Osteocyte (in vitro differentiated cells): ENCODE measurements at regions not wholly inside any gene's neighbourhood (a gene's known extent, or its start where the extent isn't known, plus 50 kb on each side); places are given as distances from the start of the nearest gene placed in this dataset.

Source experiments
- DNase-seq: peaks from one replicate; pipeline ENCODE4 v3.0.0; 2021; ENCODE audit warnings: mixed read lengths; ENCODE audit not compliant: unreplicated experiment; ENCODE audit errors: extremely low spot score
- H3K27ac Mint-ChIP-seq: one replicate; pipeline ENCODE4 v1.8.0; 2021; ENCODE audit warnings: mild to moderate bottlenecking, mixed read lengths; ENCODE audit not compliant: unreplicated experiment
- H3K27me3 Mint-ChIP-seq: one replicate; pipeline ENCODE4 v1.8.0; 2021; ENCODE audit warnings: mixed read lengths; ENCODE audit not compliant: unreplicated experiment
- H3K36me3 Mint-ChIP-seq: one replicate; pipeline ENCODE4 v1.8.0; 2021; ENCODE audit warnings: mixed read lengths; ENCODE audit not compliant: unreplicated experiment
- H3K4me1 Mint-ChIP-seq: one replicate; pipeline ENCODE4 v1.8.0; 2021; ENCODE audit warnings: mixed read lengths; ENCODE audit not compliant: unreplicated experiment
- H3K4me3 Mint-ChIP-seq: one replicate; pipeline ENCODE4 v1.8.0; 2021; ENCODE audit warnings: mild to moderate bottlenecking, moderate library complexity, mixed read lengths; ENCODE audit not compliant: unreplicated experiment
- H3K9me3 Mint-ChIP-seq: one replicate; pipeline ENCODE4 v1.8.0; 2021; ENCODE audit warnings: mixed read lengths; ENCODE audit not compliant: unreplicated experiment
- TF ChIP-seq, protein P1 (sequence below): fragments of 200-600 bp; sonication (generic); IDR thresholded peaks from 2 replicates; pipeline ENCODE4 v1.5.0; 2021; ENCODE audit warnings: antibody characterized with exemption, mild to moderate bottlenecking, moderate library complexity

DNA sequence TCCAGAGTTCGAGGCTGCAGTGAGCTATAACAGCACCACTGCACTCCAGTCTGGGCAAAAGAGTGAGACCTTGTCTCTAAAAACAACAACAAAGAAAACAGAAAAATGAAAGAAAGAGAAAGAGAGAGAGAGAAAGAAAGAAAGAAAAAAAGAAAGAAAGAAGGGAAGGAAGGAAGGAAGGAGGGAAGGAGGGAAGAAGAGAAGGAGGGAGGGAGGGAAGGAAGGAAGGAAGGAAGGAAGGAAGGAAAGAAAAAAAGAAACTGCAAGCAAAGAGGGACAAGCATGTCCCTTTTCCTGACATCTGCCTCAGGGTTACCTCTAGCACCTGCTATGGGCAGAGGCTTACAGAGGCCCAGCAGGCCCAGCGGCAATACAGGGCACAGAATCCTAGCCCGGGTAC lies 475.0 kb downstream of the MIAT start:
- Mint-ChIP-seq H3K27me3 (no peaks in the 10 kb centered on the region), H3K36me3 (no peaks in the 10 kb centered on the region), H3K9me3 (peaks cover 8% of the 10 kb centered on the region), H3K4me3 (no peak overlapping the region), H3K27ac (peak overlapping the region; percentile 36), H3K4me1 (peaks cover 75% of the 10 kb centered on the region)
- TF ChIP-seq, protein P1, sequence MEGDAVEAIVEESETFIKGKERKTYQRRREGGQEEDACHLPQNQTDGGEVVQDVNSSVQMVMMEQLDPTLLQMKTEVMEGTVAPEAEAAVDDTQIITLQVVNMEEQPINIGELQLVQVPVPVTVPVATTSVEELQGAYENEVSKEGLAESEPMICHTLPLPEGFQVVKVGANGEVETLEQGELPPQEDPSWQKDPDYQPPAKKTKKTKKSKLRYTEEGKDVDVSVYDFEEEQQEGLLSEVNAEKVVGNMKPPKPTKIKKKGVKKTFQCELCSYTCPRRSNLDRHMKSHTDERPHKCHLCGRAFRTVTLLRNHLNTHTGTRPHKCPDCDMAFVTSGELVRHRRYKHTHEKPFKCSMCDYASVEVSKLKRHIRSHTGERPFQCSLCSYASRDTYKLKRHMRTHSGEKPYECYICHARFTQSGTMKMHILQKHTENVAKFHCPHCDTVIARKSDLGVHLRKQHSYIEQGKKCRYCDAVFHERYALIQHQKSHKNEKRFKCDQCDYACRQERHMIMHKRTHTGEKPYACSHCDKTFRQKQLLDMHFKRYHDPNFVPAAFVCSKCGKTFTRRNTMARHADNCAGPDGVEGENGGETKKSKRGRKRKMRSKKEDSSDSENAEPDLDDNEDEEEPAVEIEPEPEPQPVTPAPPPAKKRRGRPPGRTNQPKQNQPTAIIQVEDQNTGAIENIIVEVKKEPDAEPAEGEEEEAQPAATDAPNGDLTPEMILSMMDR: no peak
- no peak for DNase-seq

DNA sequence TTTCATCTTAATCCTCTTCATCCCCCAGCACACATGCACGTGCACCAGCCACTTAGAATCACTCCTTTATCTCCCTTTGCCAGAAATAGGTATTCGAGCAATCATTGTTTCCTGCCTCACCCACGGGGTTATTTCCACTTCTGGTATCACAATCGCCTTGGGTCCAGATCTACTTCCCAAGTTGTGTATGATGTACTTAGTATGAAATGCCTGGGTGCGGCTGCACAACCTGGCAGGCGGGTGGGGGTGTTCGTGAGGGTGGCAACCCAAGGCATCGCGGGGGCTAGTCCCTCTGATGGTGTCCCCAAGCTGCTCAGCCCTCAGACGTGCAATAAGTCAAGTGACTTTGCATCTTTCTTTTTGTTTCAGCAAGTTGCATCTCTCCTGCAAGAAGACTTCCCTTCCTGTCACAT lies 475.6 kb downstream of the MIAT start:
- DNase-seq: no peak
- Mint-ChIP-seq H3K9me3 (peaks cover 8% of the 10 kb centered on the region), H3K36me3 (no peaks in the 10 kb centered on the region), H3K4me1 (peaks cover 77% of the 10 kb centered on the region), H3K27ac (peak overlapping the region; percentile 94), H3K4me3 (no peak overlapping the region), H3K27me3 (no peaks in the 10 kb centered on the region)
- TF ChIP-seq, protein P1: no peak

DNA sequence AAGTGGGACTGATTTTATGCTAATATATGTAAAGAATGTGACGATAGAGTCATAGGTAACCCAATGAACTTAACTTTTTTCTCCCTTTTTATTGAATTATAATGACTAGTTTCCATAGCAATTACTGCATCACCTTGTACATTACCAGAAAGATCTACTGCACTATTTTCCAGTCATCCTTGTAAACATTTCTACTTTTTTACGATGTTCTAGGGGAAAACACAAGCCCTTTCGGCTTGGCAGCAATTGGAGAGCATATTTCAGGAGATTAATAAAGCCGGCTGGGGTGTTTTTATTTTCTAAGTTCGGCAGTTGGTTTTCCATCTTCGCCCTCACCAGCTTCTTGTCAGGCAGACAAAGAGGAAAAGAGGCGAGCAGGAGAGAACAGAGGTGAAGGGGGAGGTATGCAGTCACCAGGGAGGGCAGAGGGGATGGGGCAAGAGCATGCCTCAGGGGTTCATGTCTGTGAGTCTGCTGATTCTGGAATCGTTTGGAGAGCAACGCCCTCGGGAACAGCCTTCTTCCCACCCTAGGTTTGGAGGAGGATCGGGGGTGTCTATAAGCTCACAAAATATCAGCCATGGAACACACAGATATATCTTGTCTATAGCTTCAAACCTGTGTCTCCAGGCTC lies 476.4 kb downstream of the MIAT start:
- TF ChIP-seq, protein P1: no peak
- H3K36me3 Mint-ChIP-seq: no peaks in the 10 kb centered on the region
- peaks cover 8% of the 10 kb centered on the region for H3K9me3 Mint-ChIP-seq
- peaks cover 74% of the 10 kb centered on the region for H3K4me1 Mint-ChIP-seq
- DNase-seq: no peak
- no peaks in the 10 kb centered on the region for H3K27me3 Mint-ChIP-seq
- H3K4me3 Mint-ChIP-seq: peak overlapping the region; percentile 34
- H3K27ac Mint-ChIP-seq: peak overlapping the region; percentile 94

DNA sequence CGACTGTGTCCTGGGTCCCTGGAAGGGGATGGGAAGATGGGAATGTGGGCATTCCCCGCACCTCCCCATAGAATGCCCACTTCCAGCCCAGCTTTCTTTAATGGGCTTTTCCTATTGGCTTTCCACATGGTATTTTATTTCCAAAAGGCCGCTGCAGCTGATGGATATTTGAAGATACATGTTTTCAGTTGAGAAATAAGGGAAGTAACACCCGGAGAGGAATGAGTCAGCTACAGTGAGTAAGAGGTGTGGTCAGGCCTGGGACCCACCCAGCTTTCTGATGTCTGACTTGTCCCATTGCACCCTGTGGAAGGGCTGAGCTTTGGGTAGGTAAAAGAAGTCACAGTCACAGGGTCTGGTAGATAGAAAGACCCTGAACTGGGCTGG lies 476.9 kb downstream of the MIAT start:
- Mint-ChIP-seq H3K27ac (peak overlapping the region; percentile 94), H3K4me3 (peak overlapping the region; percentile 34), H3K4me1 (peaks cover 73% of the 10 kb centered on the region), H3K36me3 (no peaks in the 10 kb centered on the region), H3K27me3 (no peaks in the 10 kb centered on the region), H3K9me3 (peaks cover 8% of the 10 kb centered on the region)
- no peak for DNase-seq
- TF ChIP-seq, protein P1: no peak

DNA sequence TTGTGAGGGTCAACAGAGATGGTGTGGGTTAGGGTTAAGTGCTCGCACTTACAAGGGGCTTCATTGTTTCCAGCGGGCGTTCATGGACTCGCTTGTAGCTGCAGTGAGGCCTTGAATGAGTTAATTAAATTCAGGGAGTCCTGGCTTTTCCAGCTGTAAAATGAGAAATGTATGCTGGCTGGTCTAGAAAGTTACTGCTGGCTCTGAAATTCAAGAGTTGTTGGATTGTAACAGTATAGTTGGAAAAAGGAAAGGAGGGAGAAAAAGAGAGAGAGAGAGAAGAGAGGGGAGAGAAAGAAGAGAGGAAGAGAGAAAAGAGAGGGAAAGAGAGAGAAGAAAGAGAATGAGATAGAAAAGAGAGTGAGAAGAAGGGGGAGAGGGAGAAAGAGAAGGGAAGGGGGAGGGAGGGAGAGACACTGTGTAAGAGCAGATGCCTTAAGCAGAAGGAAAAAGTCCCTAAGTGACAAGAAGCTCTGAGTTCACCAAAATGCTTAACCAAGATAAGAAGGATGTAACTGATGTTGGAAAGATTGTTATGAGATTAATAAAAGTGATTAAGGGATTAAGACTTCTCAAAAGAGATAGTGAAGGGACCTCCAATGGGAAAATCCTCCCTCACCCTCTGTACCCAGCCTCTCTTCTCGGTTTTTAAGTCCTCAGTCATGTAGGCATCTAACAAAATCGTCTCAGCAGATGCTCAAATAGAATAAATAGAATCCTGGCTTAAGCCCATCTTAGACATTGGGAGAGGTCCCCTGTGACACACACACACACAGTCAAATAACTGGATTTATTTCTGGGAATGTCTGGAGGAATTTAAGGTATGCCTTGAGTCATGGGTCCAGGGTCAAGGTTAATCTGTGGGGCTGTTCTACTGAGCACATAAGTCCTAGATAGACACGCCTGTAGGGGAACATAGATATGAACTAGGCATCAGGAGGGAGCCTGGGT lies 477.9 kb downstream of the MIAT start:
- peaks cover 82% of the 10 kb centered on the region for H3K4me1 Mint-ChIP-seq
- no peak overlapping the region for H3K4me3 Mint-ChIP-seq
- H3K27me3 Mint-ChIP-seq: no peaks in the 10 kb centered on the region
- no peaks in the 10 kb centered on the region for H3K36me3 Mint-ChIP-seq
- H3K27ac Mint-ChIP-seq: peak overlapping the region; percentile 94
- TF ChIP-seq, protein P1: no peak
- peaks cover 8% of the 10 kb centered on the region for H3K9me3 Mint-ChIP-seq
- no peak for DNase-seq
